ENCODE measurements at regions not wholly inside any gene's neighbourhood (a gene's known extent, or its start where the extent isn't known, plus 50 kb on each side); places are given as distances from the start of the nearest gene placed in this dataset.
"Not testable (repeated sequence)": the region's sequence is repeated elsewhere in the genome, so short reads cannot be mapped to it uniquely, and the experiment has no call there.

DNA sequence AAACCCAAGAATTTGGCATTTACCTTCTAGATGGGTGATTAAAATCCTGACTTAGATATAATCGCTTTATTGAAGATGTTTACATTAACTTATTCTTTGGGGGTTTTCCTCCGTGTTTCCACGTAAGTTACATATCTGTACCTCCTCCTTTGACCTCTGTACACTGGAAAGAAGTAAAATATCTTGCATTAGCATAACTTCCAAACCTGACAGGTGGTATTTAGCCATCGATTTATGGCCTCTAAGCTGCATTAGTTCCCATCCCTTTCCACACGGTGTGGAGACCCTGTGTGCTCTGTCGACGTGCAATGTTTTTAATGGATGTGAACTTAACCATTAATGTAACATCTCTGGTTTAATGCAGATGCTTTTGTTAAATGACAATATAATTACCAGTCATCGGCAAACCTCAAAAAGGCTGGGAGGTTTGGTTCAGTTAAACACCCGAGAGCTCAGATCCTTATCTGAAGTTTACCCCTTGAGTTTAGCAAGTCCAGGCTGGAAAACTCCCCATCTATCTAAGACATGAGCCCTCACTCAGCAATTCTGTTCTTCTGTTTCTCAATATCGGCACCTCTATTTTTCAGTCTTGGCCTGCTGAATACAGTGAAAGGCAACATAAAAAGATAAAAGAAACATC, 295.2 kb downstream of the GATA3 start:
- no peak for DNase-seq

DNA sequence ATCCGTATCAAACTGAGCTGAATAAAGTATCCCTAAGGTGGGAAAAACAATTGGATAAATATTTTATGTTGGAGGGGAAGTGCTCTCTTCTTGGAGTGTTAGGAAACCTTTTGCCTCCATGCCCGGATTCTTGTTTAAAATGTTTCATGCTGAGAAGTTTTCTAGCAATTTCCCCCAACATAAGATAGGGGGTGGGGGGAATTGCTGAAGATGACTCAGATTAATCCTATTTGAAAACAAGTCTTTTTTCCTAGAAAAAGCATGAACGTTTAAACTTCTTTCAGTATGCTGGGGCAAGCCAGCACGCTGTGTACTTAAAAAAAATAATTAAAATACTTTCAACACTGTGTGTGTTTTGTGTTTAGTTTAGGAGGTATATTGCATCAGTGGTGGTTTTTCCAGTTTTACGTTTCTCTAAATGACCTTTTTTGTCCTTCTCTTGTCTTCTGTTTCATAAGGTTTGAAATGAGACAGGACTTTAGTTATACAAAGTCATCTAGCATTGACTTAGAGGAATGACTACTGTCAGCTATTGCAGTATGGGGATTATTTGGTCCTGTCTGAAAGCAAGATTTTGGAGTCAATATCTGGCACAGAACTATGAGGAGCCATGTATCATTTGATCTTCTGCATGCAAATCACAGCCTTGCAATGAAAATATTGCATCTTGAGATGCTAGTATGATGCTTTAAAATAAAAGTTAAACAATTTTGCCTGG, 295.9 kb downstream of the GATA3 start:
- DNase-seq: no peak

- no peak for DNase-seq
Measured at GRCh38 chr10:8352171-8353075, 297.9 kb downstream of the GATA3 start.

DNA sequence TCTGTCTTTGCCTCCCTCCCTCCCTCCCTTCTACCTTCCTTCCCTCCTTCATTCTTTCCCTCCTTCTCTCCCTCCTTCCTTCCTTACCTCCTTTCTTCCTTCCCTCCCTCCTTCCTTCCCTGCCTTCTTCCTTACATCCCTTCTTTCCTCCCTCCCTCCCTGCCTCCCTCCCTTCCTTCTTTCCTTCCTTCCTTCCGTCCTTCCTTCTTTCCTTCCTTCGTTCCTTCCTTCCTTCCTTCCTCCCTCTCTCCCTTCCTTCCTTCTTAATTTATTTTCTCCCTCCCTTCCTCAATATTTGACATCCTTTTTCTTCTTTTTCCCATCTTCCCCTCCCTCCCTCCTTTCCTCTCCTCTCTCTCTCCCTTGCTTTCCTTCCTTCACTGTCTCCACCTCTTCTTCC, 301.8 kb downstream of the GATA3 start:
- DNase-seq: no peak

- DNase-seq: no peak
Measured at GRCh38 chr10:8359467-8359866, 305.0 kb downstream of the GATA3 start.

DNA sequence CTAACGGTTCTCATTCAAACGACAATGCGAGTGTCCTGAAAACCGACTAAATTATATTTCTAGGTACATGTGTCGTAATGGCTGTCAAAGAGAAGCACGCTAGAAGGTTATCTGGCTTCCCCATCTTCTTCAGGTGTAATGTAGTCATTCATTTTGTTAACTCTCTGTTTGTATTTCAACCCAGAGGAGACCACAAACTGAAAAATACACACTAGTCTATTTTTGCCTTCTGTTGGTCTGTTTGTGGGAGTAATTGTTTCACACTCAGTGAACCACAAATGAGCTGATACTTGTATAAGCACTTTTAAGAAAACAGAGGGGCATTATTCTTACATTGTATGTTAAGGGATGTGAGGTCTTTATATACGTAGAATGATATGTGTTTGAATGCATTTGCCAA, 305.9 kb downstream of the GATA3 start:
- no peak for DNase-seq

DNA sequence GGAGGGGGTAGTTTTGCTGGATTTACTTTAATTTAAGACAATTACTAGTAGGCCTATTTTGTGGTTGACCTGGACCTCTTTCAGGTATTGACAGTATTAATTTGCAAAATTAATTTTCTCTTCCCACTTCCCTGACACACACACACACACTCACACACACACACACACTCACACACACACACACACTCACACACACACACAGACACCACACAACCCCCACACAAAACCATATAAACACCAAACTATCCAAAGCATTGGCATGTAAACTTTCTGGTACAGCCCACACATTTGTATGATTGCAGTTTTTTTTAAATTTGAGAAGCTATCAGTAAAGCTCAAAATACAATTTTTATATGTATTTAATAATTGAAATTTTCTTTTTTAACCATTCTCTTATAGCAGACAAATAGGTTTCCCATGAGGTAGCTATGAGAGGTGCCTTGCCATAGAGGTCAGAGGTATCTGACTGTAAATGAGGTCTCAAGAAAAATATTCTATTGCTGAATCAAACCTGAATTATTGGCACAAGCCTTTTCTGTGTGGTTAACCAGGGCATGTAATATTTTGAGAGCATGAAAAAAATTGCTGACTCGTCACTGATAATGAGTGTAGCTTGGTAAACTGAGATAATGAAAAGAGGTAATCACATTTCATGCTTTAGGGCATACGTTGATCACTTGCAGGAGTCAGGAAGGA, 306.5 kb downstream of the GATA3 start:
- DNase-seq: no peak

DNA sequence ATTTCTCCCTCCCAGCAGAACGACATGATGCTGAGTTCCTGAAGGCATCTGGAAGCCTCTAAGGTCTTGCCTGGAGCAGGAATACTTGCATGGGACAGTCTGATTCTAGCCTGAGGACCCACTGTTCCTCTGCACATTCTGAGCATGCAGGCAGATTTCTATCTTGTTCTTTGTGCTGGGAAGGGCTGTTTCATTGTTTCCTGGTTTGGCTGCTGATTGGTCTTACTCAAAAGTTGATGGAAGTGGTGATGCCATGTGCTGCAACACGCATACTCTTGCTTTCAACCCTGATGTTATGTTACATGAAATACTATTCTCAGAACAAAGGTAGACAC, 307.0 kb downstream of the GATA3 start:
- DNase-seq: no peak

DNA sequence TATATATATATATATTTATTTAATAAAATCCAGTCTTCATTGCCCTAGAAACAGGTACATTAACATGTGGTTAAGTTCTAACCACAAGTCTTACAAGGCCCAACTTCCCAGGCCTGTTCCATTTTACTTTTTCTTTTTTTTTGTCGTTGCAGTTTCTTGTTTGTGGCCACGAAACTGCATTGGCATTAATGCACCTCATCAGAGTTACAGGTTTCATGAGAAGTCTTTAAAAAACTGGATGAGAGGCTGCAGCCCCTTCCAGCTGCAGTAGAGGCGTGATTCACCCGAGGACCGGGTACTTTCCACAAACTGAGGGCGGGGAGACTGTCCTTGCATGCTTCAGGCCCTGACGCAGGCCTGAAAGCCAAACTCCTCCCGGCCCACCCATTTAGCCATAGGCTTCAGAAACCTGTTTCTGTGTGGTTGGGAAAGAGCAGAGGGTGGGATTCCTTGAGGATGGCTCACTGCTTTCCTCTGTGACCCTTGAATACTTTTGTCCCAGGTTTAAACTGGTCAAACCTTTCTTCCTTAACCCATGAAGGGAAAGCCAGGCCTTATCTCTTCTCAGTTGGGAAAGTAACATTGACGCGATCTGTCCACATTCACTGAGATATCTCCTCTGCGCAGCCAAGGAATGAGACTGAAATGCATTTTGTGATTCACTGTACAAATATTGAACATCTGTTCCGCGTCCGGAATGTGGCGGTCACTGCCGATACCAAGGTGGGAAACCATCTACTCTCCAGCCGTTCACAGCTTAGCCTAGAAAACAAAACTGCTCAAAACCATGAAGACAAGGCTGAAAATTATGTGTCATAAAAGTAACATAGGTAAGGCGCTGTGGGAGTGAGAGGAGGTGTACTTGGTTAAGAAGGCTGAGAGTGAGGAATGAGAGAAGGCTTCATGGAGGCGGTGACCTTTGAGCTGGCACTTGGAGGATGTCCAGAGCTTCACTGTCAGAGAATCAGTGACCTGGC, 311.7 kb downstream of the GATA3 start:
- peak; percentile 41 for DNase-seq

DNA sequence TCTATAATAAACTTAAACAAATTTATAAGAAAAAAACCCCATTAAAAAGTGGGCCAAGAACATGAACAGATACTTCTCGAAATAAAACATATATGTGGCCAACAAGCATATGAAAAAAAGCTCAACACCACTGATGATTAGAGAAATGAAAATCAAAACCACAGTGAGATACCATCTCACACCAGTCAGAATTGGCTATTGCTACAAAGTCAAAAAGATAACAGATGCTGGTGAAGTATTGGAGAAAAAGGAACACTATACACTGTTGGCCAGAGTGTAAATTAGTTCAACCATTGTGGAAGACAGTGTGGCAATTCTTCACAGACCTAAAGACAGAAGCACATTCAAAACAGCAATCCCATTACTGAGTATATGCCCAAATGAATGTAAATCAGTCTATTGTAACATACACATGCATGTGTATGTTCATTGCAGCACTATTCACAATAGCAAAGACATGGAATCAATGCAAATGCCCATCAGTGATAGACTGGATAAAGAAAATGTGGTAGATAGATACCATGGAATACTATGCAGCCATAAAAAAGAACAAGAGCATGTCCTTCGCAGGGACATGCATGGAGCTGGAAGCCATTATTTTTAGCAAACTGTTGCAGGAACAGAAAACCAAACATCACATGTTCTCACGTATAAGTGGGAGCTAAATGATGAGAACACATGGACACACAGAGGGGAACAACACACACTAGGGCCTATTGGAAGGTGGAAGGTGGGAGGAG, 313.4 kb downstream of the GATA3 start:
- not testable (repeated sequence) for DNase-seq

GRCh38 chr10:8369666-8370065, 315.2 kb downstream of the GATA3 start:
- no peak for DNase-seq

GRCh38 chr10:8374334-8374733, 319.8 kb downstream of the GATA3 start:
- DNase-seq: no peak

DNA sequence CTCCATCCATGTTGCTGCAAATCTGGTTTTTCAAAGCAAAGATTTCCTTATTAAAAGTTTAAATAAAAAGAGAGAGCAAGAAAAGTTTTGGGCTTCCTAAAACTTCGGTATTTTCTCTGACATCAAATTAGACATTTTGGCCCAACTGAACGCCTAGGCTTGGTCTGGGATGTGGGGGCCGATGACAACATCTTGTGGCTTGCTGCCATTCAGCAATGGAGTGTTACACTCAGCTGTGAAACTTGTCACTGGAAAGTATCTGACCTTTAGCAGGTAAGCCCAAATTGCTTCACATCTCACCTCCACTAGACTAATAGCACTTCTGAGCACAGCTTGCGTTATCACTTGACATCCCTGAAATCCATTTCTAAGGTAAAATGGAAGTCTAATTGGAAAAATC, 320.6 kb downstream of the GATA3 start:
- DNase-seq: no peak

GRCh38 chr10:8378198-8378983, 323.9 kb downstream of the GATA3 start:
- no peak for DNase-seq

- no peak for DNase-seq
Measured at GRCh38 chr10:8379906-8380832, 325.7 kb downstream of the GATA3 start.

DNA sequence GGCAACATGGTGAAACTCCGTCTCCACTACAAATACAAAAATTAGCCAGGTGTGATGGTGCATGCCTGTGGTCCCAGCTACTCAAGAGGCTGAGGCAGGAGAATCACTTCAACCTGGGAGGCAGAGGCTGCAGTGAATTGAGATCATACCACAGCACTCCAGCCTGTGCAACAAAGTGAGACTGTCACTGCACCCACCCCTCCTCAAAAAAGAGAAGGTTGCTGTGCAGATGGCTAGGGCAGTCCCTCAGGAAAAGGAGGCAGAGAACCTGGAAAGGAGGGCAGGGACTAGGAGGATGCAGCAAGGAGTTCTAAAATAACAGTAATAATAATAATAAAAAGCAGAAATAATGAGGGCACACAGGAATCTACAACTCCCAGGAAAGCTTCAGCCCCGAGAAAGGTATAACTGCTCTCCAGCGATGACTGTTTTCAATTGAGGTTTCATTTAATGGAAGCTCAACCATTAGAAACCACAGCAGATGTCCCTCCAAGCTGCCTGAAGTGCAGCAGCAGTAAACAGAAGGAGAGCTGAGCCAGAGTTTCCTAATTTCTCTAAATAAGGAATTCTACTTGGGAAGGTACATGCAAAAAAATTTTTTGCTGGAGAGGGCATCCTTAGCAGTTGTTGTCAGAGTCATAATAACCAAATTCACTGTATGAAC, 326.5 kb downstream of the GATA3 start:
- DNase-seq: no peak

DNA sequence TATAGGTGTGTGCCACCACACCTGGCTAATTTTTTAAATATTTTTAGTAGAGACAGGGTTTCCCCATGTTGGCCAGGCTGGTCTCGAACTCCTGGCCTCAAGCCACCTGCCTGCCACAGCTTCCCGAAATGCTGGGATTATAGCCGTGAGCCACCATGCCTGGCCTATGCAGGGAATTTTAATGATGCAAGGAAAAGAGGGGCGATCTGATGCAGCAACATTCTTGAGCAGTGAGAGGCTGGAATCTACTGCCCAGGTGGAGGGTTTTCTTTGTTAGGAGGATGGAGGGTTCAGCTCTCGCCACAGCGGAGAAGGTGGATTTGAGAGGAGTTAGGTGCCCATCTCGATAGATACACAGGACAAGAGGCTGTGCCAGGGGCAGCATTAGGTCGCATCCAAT, 332.3 kb downstream of the GATA3 start:
- DNase-seq: no peak

GRCh38 chr10:8389630-8390029, 335.1 kb downstream of the GATA3 start:
- no peak for DNase-seq

DNA sequence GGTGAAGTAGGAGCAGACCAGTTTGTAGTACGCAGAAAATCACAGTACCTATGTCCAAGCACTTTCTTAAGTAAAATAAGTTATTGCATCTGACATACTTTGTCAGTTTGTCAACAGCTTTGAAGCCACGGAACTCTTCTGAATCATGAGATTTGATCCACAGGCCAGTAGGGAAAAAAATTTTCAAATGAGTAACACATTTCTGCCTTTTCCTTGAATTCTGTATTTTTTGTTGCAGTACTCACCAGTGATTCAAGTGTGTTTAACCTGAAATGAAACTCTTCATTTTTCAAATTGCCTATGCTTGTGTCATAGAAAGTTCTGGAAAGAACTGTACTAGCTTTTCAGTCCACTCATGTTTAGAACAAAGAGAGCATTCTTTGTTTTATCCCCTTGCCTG, 337.7 kb downstream of the GATA3 start:
- no peak for DNase-seq
